GM12873 (cell line): ENCODE measurements at regions not wholly inside any gene's neighbourhood (a gene's known extent, or its start where the extent isn't known, plus 50 kb on each side); places are given as distances from the start of the nearest gene placed in this dataset.

Experiments used
- TF ChIP-seq, protein P1 (sequence below): IDR thresholded peaks from 2 replicates; pipeline ENCODE4 v1.5.1; 2012; ENCODE audit warnings: low read depth, mild to moderate bottlenecking, moderate library complexity, low read length, control low read depth; ENCODE audit not compliant: insufficient read depth; ENCODE audit errors: missing control alignments

DNA sequence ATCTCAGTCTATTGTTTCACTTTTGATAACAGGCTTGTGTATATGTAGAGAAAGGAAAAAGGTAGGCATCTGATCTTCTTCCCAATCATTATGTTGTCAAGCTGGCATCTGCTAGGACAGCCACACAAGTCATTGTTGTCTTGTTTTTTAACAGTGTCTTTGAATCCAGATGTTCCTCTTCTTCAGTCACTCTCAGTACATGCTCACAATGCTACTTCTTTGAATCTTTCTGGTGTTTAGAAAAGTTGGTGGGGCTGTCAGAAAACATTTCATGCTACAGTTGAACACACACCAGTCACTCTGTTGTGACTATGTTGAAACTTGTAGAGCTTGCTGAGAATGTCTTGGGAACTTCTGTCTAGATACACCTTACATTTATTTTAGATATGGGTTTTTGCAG lies 1231.4 kb upstream of the MIR17HG start:
- TF ChIP-seq, protein P1, sequence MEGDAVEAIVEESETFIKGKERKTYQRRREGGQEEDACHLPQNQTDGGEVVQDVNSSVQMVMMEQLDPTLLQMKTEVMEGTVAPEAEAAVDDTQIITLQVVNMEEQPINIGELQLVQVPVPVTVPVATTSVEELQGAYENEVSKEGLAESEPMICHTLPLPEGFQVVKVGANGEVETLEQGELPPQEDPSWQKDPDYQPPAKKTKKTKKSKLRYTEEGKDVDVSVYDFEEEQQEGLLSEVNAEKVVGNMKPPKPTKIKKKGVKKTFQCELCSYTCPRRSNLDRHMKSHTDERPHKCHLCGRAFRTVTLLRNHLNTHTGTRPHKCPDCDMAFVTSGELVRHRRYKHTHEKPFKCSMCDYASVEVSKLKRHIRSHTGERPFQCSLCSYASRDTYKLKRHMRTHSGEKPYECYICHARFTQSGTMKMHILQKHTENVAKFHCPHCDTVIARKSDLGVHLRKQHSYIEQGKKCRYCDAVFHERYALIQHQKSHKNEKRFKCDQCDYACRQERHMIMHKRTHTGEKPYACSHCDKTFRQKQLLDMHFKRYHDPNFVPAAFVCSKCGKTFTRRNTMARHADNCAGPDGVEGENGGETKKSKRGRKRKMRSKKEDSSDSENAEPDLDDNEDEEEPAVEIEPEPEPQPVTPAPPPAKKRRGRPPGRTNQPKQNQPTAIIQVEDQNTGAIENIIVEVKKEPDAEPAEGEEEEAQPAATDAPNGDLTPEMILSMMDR, result no peak

DNA sequence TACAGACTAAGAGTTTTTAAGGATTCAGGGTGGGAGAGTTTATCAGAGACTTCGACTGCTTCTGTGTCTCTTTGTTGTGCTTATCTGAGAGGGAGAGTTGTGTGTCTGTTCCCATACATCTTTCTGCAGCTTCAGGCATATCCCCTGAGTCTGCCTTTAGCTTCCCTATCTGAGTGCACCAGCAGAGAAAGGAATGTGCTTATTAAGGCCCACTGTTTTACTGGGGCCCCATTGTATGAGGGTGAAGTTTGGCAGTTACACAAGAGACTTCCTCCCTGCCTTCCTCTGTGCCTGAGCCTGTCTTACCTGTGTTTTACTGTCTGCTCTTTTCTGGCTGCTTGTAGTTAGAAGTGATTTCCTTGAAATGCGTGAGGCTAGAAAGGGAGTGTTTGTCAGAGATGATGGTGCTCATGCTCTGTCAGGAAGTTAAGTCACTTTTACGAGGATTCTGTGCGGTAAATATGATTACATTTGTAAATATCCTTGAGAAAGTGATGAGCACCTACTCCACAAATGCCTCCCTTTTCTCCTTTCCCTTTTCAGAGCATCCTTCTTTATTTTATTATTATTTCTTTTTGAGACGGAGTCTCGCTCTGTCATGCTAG lies 1228.9 kb upstream of the MIR17HG start:
- TF ChIP-seq, protein P1, result no peak

DNA sequence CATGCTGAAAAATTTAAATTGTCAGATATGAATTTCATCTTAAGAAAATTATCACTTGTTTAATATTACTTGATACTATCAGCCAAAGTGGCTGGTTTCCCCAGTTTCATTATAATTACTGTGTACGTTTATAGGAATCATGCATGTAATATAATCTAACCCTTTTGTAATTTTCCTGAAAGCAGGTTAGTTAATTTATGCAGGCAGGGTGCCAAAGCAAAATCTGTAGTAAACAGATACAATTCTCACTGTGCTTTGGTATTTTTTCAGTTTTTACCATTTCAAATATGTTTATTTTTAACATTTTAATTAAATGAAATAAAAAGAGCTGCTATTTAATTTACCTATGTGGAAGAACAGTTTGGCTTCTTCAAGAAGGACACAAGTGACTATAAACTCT lies 1227.5 kb upstream of the MIR17HG start:
- TF ChIP-seq, protein P1, result no peak

DNA sequence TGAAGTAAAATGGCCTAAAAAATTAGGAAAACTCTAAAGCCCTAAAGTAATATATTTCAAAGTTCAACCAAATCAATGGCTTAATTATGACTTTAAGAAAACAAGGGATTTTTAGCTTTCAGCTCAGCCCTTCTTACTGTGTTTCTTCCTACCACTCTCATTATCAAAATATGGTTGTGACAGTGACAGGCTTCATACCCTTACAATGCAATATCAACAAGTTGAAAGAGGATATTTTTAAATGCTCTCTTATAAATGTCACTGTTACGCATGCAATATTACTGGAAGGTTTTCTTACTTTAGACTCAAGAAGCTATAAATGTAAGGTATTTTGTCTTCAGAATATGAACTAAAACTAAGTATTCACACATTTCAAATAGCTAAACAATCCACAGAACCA lies 1225.7 kb upstream of the MIR17HG start:
- TF ChIP-seq, protein P1, result no peak

DNA sequence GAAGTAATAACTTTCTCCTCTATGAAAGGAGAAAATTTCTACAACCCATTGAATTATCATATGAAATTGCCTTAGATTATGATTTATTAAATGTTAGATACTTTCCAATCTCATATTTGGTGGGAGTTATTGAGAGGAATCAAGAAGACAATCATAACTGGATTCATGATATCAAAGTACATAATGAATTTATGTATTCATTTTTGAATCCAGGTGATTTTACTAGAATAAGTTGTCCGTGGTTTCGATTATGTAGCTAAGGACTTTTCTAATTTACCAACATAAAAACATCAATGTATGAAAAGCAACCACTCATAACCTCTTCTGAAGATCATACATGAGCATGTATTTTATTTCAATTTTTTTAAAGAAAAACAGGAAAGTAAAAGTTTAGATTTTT lies 1225.0 kb upstream of the MIR17HG start:
- TF ChIP-seq, protein P1, result no peak

DNA sequence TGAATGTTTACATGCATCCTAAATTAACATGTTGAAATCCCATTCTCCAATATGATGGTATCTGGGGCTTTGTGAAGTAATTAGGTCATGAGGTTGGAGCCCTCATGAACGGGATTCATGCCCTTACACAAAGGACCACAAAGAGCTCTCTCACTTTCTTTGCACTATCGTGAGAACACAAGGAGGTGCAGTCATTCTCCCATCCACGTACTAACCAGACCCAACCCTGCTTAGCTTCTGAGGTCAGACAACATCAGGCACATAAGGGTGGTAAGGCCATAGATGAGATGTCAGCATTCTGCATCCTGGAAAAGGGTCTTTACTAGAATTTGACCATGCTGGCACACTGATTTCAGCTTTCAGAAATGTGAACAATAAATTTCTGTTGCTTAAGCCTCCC lies 1211.9 kb upstream of the MIR17HG start:
- TF ChIP-seq, protein P1, result no peak

DNA sequence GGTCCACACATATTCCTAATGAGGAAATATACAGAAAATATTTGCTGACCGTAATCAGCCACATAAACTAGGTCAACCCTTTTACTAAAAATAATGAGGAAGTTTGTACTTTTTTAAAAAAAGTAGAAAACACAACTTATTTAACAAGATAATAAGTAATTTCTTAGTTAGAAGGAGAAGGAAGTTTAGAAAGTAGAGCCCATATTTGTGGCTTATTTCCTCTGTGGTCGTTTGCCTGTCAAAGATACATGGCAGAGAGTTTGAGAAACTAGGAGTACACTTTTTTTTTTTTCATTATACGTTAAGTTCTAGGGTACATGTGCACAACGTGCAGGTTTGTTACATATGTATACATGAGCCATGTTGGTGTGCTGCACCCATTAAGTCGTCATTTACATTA lies 1205.2 kb upstream of the MIR17HG start:
- TF ChIP-seq, protein P1, result no peak
